ENCODE measurements at regions not wholly inside any gene's neighbourhood (a gene's known extent, or its start where the extent isn't known, plus 50 kb on each side); places are given as distances from the start of the nearest gene placed in this dataset.

DNA sequence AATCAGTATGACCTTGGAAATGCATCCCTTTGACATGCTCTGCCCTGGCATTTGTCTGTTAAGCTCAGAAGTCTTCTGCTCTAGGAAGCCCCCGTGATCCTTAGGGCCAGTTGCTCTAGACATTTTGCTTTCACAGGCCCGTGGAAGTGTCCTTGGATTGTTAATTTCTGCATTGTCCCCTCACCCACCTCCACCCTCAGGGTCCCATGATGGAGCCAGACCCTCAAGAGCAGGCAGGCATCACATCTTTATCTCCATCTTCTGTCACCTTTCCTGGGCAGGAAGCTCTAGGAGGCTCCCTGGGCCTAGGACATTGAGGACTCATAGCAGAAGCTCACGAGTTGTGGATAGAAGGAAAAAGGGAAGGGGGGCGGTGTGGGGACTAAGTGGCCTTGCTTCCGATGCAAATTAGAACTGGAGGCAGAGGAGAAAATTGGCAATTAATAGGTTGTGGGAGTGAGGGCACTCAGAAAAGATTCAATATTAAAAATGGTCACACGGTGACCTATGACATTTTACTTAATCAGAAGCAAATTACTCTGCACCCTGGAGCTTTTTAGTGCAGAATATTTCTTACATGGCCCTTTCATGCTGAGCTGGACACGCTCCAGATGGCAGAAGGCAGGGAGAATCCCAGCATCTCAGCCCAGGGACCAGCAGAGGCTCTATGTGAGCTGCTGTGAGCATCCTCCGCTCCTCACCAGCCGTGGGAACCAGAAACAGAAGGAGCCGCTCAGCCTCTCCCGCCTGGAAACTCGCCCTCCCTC lies 185.0 kb downstream of the MATN1 start:
- TF ChIP-seq, protein P1, sequence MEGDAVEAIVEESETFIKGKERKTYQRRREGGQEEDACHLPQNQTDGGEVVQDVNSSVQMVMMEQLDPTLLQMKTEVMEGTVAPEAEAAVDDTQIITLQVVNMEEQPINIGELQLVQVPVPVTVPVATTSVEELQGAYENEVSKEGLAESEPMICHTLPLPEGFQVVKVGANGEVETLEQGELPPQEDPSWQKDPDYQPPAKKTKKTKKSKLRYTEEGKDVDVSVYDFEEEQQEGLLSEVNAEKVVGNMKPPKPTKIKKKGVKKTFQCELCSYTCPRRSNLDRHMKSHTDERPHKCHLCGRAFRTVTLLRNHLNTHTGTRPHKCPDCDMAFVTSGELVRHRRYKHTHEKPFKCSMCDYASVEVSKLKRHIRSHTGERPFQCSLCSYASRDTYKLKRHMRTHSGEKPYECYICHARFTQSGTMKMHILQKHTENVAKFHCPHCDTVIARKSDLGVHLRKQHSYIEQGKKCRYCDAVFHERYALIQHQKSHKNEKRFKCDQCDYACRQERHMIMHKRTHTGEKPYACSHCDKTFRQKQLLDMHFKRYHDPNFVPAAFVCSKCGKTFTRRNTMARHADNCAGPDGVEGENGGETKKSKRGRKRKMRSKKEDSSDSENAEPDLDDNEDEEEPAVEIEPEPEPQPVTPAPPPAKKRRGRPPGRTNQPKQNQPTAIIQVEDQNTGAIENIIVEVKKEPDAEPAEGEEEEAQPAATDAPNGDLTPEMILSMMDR (IDR thresholded peaks at IDR 0.05; ENCODE audit: borderline replicate concordance, insufficient read depth, low read depth, low read length) = no peak
- no peak overlapping the region for H3K4me3 ChIP-seq (ENCODE audit: low read depth, low read length)

DNA sequence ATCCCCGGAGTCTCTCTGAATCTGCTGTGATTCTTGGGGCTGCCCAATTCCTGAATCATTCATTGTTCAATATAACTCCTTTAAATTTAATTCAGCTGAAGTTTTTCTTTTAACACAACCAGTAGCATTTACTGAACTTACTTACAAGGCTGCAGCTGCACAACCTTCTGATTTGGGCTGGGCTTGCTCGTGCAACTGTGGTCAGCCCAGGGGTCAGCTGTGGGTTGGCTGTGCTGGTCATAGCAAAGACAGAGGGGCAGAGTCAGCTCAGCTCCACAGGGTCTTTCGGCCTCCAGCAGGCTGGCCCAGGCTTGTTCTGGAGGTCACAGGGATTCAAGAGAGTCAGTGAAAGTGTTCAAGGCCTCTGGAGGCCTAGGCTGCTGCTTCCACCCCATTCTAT lies 186.1 kb downstream of the MATN1 start:
- TF ChIP-seq, protein P1 (IDR thresholded peaks at IDR 0.05; ENCODE audit: borderline replicate concordance, insufficient read depth, low read depth, low read length) = no peak
- no peak overlapping the region for H3K4me3 ChIP-seq (ENCODE audit: low read depth, low read length)

- TF ChIP-seq, protein P1 (IDR thresholded peaks at IDR 0.05; ENCODE audit: borderline replicate concordance, insufficient read depth, low read depth, low read length) = no peak
- no peak overlapping the region for H3K4me3 ChIP-seq (ENCODE audit: low read depth, low read length)
These were observed 186.9 kb downstream of the MATN1 start for GRCh38 chr1:30536530-30536929.

- TF ChIP-seq, protein P1 (IDR thresholded peaks at IDR 0.05; ENCODE audit: borderline replicate concordance, insufficient read depth, low read depth, low read length) = no peak
- H3K4me3 ChIP-seq (ENCODE audit: low read depth, low read length) = no peak overlapping the region
These were observed 187.6 kb downstream of the MATN1 start for GRCh38 chr1:30535595-30536325.

DNA sequence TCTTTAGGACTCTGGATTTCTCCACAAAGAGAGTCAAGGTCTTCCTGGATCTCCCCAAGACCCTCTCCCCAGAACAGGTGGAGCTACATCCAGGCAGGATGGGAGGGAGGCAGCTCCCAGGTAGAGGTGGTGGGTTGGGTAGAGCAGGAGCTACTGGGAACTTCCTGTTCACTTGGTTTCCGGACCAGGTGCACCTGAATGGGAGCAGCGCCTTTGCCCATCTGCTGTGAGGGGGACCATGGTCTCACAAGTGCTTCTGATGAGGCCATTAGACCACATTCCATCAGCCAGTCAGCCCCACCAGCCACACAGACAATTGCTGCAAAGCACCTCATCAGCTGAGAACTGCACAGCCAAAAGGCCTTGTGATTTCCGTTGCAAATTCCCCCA lies 188.8 kb downstream of the MATN1 start:
- no peak overlapping the region for H3K4me3 ChIP-seq (ENCODE audit: low read depth, low read length)
- TF ChIP-seq, protein P1 (IDR thresholded peaks at IDR 0.05; ENCODE audit: borderline replicate concordance, insufficient read depth, low read depth, low read length) = no peak

DNA sequence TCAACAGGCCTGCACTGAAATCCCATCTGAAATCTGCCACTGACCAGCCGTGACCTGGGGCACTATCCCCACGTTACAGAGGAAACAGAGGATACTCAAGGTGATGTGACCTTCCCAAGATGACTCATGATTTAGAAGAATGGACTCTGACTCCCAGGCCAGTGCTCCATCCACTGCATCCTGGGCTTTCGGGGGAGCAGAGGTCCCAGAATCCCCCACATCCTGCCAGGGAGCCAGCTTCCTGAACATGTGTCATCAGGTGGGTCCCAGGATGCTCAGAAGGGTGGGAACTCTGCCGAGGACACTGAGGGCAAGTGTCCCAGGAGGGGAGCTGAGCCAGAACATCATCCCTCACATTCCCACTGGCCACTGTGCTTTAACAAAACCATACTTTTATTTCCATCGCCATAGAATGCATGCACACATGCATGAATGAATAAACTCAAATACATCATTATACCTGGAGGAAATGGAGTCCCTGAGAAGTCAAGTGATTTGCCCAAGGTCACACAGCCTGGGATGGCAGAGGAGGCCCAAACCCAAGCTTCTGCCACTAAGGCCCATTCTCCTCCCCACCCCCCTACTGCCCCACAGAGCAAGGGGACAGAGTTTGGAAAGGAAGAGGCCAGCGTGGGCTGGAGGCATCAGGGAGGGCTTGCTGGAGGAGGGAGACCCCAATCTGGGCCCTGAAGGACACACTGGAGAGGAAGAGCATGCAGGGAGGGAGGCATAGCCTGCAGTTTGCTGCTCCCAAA lies 189.4 kb downstream of the MATN1 start:
- TF ChIP-seq, protein P1 (IDR thresholded peaks at IDR 0.05; ENCODE audit: borderline replicate concordance, insufficient read depth, low read depth, low read length) = no peak
- no peak overlapping the region for H3K4me3 ChIP-seq (ENCODE audit: low read depth, low read length)

All from GM12875 (cell line).